MG63 (cell line): ENCODE measurements at regions not wholly inside any gene's neighbourhood (a gene's known extent, or its start where the extent isn't known, plus 50 kb on each side); places are given as distances from the start of the nearest gene placed in this dataset.

ENCODE experiments used
- DNase-seq: peaks from one replicate; pipeline ENCODE4 v3.0.0-alpha.2; 2020
- H3K27me3 ChIP-seq: fragments of 250-450 bp; sonication (Bioruptor Pico); 2 replicates; pipeline ENCODE4 v1.5.1; 2020; ENCODE audit warnings: mild to moderate bottlenecking, moderate library complexity
- H3K36me3 ChIP-seq: fragments of 250-450 bp; sonication (Bioruptor Pico); 2 replicates; pipeline ENCODE4 v1.5.1; 2020; ENCODE audit warnings: mild to moderate bottlenecking, moderate library complexity
- H3K4me3 ChIP-seq: fragments of 250-450 bp; sonication (Bioruptor Pico); 2 replicates; pipeline ENCODE4 v1.5.1; 2020; ENCODE audit warnings: mild to moderate bottlenecking, moderate library complexity
- H3K9me3 ChIP-seq: fragments of 250-450 bp; sonication (Bioruptor Pico); 2 replicates; pipeline ENCODE4 v1.5.1; 2020; ENCODE audit warnings: mild to moderate bottlenecking, moderate library complexity

- Histone ChIP-seq H3K36me3 (no peaks in the 10 kb centered on the region), H3K27me3 (no peaks in the 10 kb centered on the region), H3K4me3 (no peak overlapping the region), H3K9me3 (no peaks in the 10 kb centered on the region)
- no peak for DNase-seq
Measured at GRCh38 chr16:35642322-35642835, 2183.0 kb downstream of the TP53TG3F start.

- DNase-seq: no peak
- Histone ChIP-seq H3K4me3 (no peak overlapping the region), H3K36me3 (no peaks in the 10 kb centered on the region), H3K9me3 (no peaks in the 10 kb centered on the region), H3K27me3 (no peaks in the 10 kb centered on the region)
Measured at GRCh38 chr16:35651841-35652240, 2192.4 kb downstream of the TP53TG3F start.

GRCh38 chr16:35664091-35664693 lies 2204.8 kb downstream of the TP53TG3F start:
- no peak overlapping the region for H3K4me3 ChIP-seq
- no peak for DNase-seq
- H3K27me3 ChIP-seq: no peaks in the 10 kb centered on the region
- H3K9me3 ChIP-seq: no peaks in the 10 kb centered on the region
- no peaks in the 10 kb centered on the region for H3K36me3 ChIP-seq

GRCh38 chr16:35685085-35685484 lies 2225.7 kb downstream of the TP53TG3F start:
- Histone ChIP-seq H3K9me3 (no peaks in the 10 kb centered on the region), H3K27me3 (no peaks in the 10 kb centered on the region), H3K36me3 (no peaks in the 10 kb centered on the region), H3K4me3 (no peak overlapping the region)
- DNase-seq: no peak

DNA sequence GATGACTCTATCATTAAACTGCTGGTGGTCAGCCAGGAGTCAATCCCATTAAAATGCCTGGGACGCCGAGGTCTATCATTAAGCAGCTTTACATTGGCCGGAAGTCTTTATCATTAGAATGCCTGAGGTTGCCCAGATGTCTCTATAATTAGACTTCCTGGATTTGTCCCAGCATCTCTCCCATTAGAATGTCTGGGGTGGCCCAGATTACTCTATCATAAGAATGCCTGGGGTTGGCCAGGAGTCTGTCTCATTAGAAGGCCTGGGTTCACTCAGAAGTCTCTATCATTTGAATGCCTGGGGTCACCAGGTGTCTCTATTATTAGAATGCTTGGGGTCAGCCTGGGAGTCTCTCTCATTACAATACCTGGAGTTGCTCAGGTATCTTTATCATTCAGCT lies 2227.2 kb downstream of the TP53TG3F start:
- no peaks in the 10 kb centered on the region for H3K27me3 ChIP-seq
- H3K4me3 ChIP-seq: no peak overlapping the region
- no peaks in the 10 kb centered on the region for H3K36me3 ChIP-seq
- no peak for DNase-seq
- no peaks in the 10 kb centered on the region for H3K9me3 ChIP-seq

GRCh38 chr16:35687071-35687470 lies 2227.7 kb downstream of the TP53TG3F start:
- Histone ChIP-seq H3K27me3 (no peaks in the 10 kb centered on the region), H3K36me3 (no peaks in the 10 kb centered on the region), H3K4me3 (no peak overlapping the region), H3K9me3 (no peaks in the 10 kb centered on the region)
- no peak for DNase-seq

DNA sequence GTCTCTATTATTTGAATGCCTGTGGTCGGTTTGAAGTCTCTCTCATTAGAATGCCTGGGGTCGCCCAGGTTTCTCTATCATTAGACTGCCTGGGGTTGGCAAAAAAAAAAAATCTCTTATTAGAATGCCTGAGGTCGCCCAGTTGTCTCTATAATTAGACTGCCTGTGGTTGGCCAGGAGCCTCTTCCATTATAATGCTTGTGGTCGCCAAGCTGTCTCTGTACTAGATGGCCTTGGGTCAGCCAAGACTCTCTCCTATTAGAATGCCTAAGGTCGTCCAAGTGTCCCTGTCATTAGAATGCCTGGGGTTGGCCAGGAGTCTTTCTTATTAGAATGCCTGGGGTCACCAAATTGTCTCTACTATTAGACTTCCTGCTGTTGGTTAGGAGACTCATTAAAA lies 2228.4 kb downstream of the TP53TG3F start:
- Histone ChIP-seq H3K4me3 (no peak overlapping the region), H3K36me3 (no peaks in the 10 kb centered on the region), H3K9me3 (no peaks in the 10 kb centered on the region), H3K27me3 (no peaks in the 10 kb centered on the region)
- no peak for DNase-seq

DNA sequence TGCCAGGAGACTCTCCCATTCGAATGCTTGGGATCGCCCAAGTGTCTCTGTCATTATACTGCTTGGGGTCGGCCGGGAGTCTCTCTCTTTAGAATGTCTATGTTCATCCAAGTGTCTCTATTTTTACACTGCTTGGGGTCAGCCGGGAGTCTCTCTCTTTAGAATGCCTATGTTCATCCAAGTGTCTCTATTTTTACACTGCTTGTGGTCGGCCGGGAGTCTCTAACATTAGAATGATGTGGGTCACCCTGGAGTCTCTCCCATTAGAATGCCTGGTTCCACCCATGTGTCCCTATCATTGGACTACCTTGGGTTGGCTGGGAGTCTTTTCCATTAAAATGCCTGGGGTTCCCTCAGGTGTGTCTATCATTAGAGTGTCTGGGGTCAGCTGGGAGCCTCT lies 2230.4 kb downstream of the TP53TG3F start:
- DNase-seq: no peak
- no peaks in the 10 kb centered on the region for H3K36me3 ChIP-seq
- no peaks in the 10 kb centered on the region for H3K27me3 ChIP-seq
- no peaks in the 10 kb centered on the region for H3K9me3 ChIP-seq
- no peak overlapping the region for H3K4me3 ChIP-seq

DNA sequence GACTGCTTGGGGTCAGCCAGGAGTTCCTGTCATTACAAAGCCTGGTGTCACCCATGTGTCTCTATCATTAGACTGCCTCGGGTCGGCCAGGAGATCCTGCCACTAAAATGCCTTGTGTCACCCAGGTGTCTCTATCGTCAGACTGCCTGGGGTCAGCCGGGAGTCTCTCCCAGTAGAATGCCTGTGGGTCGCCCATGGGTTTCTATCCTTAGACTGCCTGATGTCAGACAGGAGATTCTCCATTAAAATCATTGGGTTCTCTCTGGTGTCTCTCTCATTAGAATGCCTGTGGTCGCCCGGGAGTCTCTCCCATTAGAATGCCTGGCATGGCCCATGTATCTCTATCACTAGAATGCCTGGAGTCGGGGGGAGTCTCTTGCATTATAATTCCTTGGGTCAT lies 2231.0 kb downstream of the TP53TG3F start:
- H3K9me3 ChIP-seq: no peaks in the 10 kb centered on the region
- H3K36me3 ChIP-seq: no peaks in the 10 kb centered on the region
- H3K4me3 ChIP-seq: no peak overlapping the region
- DNase-seq: no peak
- H3K27me3 ChIP-seq: no peaks in the 10 kb centered on the region

- Histone ChIP-seq H3K36me3 (no peaks in the 10 kb centered on the region), H3K4me3 (no peak overlapping the region)
- DNase-seq: no peak
Measured at GRCh38 chr16:35691057-35691456, 2231.6 kb downstream of the TP53TG3F start.

GRCh38 chr16:35692824-35693223 lies 2233.4 kb downstream of the TP53TG3F start:
- Histone ChIP-seq H3K4me3 (no peak overlapping the region), H3K27me3 (no peaks in the 10 kb centered on the region), H3K36me3 (no peaks in the 10 kb centered on the region), H3K9me3 (no peaks in the 10 kb centered on the region)
- DNase-seq: no peak

More at GRCh38 chr16:35691057-35691456, 2231.6 kb downstream of the TP53TG3F start:
- no peaks in the 10 kb centered on the region for H3K9me3 ChIP-seq
- no peaks in the 10 kb centered on the region for H3K27me3 ChIP-seq

DNA sequence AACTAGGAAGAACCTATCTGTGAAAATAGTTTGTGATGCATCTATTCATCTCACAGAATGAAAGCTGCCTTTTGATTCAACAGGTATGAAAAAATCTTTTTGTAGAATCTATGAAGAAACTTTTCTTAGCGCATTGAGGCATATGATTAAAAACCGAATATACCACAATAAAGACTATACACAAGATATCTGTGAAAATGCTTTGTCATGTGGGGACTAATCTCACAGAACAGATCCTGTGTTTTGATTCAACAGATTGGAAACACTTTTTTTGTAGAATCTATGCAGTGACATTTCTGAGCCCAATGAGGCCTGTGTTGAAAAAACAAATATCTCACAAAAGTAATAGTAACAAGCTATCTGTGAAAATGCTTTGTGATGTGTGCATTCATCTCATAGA lies 2247.5 kb downstream of the TP53TG3F start:
- Histone ChIP-seq H3K27me3 (no peaks in the 10 kb centered on the region), H3K9me3 (no peaks in the 10 kb centered on the region), H3K4me3 (no peak overlapping the region), H3K36me3 (no peaks in the 10 kb centered on the region)
- no peak for DNase-seq

- H3K36me3 ChIP-seq: no peaks in the 10 kb centered on the region
- no peaks in the 10 kb centered on the region for H3K9me3 ChIP-seq
- DNase-seq: no peak
- H3K4me3 ChIP-seq: no peak overlapping the region
- H3K27me3 ChIP-seq: no peaks in the 10 kb centered on the region
Measured at GRCh38 chr16:35711435-35711834, 2252.0 kb downstream of the TP53TG3F start.

- no peak overlapping the region for H3K4me3 ChIP-seq
Measured at GRCh38 chr16:35711958-35712357, 2252.5 kb downstream of the TP53TG3F start.

DNA sequence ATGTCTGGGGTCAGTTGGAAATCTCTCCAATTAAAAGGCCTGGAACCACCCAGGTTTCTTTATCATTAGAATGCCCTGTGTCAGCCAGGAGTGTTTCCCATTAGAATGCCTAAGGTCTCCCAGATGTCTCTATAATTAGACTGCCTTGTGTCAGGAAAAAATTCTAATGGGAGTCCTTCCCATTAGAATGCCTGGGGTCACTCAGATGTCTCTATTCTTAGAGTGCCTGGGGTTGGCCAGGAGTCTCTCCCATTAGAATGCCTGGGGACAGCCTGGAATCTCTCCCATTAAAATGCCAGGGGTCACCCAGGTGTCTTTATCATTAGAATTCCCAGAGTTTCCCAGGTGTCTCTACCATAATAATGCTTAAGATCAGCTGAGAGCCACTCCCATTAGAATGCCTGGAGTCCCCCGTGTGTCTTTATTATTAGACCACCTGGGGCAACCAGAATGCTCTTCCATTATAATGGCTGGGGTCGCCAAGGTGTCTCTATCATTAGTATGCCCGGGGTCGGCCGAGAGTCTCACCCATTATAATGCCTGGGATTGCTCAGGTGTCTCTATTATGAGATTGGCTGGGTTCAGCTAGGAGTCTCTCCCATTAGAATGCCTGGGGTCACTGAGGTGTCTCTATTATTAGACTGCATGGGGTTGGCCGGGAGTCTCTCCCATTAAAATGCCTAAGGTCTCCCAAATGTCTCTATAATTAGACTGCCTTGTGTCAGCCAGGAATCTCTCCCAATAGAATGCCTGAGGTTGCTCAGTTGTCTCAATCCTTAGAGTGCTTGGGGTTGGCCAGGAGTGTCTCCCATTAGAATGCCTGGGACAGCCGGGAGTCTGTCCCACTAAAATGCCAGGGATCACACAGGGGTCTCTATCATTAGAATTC lies 2254.6 kb downstream of the TP53TG3F start:
- no peak for DNase-seq
- Histone ChIP-seq H3K36me3 (no peaks in the 10 kb centered on the region), H3K4me3 (no peak overlapping the region), H3K27me3 (no peaks in the 10 kb centered on the region), H3K9me3 (no peaks in the 10 kb centered on the region)

More at GRCh38 chr16:35711958-35712357, 2252.5 kb downstream of the TP53TG3F start:
- H3K9me3 ChIP-seq: no peaks in the 10 kb centered on the region
- H3K27me3 ChIP-seq: no peaks in the 10 kb centered on the region
- H3K36me3 ChIP-seq: no peaks in the 10 kb centered on the region
- no peak for DNase-seq

GRCh38 chr16:35714665-35715064 lies 2255.3 kb downstream of the TP53TG3F start:
- Histone ChIP-seq H3K4me3 (no peak overlapping the region), H3K9me3 (no peaks in the 10 kb centered on the region), H3K27me3 (no peaks in the 10 kb centered on the region), H3K36me3 (no peaks in the 10 kb centered on the region)
- DNase-seq: no peak

DNA sequence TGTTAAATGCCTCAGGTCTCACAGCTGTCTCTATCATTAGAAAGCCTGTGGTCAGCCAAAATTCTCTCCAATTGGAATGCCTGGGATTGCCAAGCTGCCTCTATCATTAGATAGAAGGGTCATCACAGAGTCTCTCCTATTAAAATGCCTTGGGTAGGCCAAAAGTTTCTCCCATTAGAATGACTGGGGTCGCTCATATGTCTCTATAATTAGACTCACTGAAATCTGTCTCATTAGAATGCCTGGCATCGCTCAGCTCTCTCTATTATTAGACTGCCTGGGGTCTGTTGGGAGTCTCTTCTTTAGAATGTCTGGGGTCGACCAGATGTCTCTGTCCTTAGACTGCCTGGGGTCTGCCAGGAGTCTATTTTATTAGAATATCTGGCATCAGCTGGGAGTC lies 2265.1 kb downstream of the TP53TG3F start:
- no peaks in the 10 kb centered on the region for H3K36me3 ChIP-seq
- DNase-seq: no peak
- H3K27me3 ChIP-seq: no peaks in the 10 kb centered on the region
- H3K9me3 ChIP-seq: no peaks in the 10 kb centered on the region
- no peak overlapping the region for H3K4me3 ChIP-seq

GRCh38 chr16:35725949-35726348 lies 2266.5 kb downstream of the TP53TG3F start:
- no peak overlapping the region for H3K4me3 ChIP-seq
- no peak for DNase-seq
- no peaks in the 10 kb centered on the region for H3K36me3 ChIP-seq
- no peaks in the 10 kb centered on the region for H3K9me3 ChIP-seq
- H3K27me3 ChIP-seq: no peaks in the 10 kb centered on the region
